ENCODE measurements at regions not wholly inside any gene's neighbourhood (a gene's known extent, or its start where the extent isn't known, plus 50 kb on each side); places are given as distances from the start of the nearest gene placed in this dataset.

DNA sequence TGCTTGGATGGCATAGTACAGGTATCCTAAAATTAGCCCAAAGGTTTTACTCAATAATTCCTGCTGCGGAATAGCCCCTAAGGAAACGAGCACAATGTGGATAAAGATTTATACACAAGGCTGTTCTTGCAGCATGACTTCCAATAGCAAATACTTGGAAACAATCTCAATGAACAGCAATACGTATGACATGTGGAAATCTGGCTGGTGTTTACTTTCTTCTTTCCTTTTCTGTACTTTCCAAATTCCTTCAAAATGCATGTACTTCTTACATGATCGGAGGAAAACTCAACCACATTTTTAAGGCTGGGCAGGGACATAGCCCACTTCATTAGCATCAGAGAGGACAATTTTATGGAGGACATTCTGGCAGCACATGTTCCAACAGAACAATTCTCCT, 86.6 kb downstream of the C16orf95 start:
- no peak overlapping the region for H2AFZ ChIP-seq (ENCODE audit: low read depth, low read length)
- H3K4me1 ChIP-seq (ENCODE audit: low read length) = no peaks in the 10 kb centered on the region
- no peak overlapping the region for H3K4me3 ChIP-seq (ENCODE audit: low read length)
- H3K9ac ChIP-seq (ENCODE audit: low read length) = no peak overlapping the region
- TF ChIP-seq, protein P1, sequence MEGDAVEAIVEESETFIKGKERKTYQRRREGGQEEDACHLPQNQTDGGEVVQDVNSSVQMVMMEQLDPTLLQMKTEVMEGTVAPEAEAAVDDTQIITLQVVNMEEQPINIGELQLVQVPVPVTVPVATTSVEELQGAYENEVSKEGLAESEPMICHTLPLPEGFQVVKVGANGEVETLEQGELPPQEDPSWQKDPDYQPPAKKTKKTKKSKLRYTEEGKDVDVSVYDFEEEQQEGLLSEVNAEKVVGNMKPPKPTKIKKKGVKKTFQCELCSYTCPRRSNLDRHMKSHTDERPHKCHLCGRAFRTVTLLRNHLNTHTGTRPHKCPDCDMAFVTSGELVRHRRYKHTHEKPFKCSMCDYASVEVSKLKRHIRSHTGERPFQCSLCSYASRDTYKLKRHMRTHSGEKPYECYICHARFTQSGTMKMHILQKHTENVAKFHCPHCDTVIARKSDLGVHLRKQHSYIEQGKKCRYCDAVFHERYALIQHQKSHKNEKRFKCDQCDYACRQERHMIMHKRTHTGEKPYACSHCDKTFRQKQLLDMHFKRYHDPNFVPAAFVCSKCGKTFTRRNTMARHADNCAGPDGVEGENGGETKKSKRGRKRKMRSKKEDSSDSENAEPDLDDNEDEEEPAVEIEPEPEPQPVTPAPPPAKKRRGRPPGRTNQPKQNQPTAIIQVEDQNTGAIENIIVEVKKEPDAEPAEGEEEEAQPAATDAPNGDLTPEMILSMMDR (IDR thresholded peaks at IDR 0.05; ENCODE audit: low read depth, low read length) = no peak
- no peak for TF ChIP-seq EZH2phosphoT487 (IDR thresholded peaks at IDR 0.05; ENCODE audit: low read depth)
- H3K36me3 ChIP-seq (replicated peaks; ENCODE audit: low read depth, low read length) = no peaks in the 10 kb centered on the region
- H3K4me2 ChIP-seq (ENCODE audit: low read length) = no peak overlapping the region
- no peaks in the 10 kb centered on the region; the same call in 1 of the 2 replicates for H3K27me3 ChIP-seq (ENCODE audit: low read depth, low read length)
- no peak overlapping the region for H3K27ac ChIP-seq (ENCODE audit: low read length)
- H4K20me1 ChIP-seq (ENCODE audit: insufficient read depth, low read length) = no peaks in the 10 kb centered on the region
- H3K9me3 ChIP-seq (ENCODE audit: insufficient read depth, low read length) = no peaks in the 10 kb centered on the region
- H3K79me2 ChIP-seq (ENCODE audit: low read length) = no peaks in the 10 kb centered on the region

DNA sequence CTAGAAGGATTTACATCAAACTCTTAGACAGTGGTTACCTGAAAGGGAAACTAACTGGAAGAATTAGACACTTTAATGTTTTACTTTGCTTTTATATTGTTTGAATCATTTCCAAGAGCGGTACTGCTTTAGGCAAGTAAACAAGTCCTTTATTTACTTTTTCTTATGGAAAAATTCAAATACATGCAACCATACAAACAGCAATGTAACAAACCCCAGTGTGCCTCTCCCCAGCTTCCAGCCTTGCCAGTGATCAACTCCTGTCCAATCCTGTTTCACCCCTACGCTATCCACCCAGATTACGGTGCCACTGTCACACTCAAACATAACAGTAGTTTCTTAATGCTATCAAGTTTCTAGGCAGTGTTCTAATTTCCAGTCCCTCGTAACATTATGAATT, 85.9 kb downstream of the C16orf95 start:
- H3K36me3 ChIP-seq (replicated peaks; ENCODE audit: low read depth, low read length) = no peaks in the 10 kb centered on the region
- no peaks in the 10 kb centered on the region for H3K9me3 ChIP-seq (ENCODE audit: insufficient read depth, low read length)
- H4K20me1 ChIP-seq (ENCODE audit: insufficient read depth, low read length) = no peaks in the 10 kb centered on the region
- no peaks in the 10 kb centered on the region for H3K79me2 ChIP-seq (ENCODE audit: low read length)
- H3K27ac ChIP-seq (ENCODE audit: low read length) = no peak overlapping the region
- no peaks in the 10 kb centered on the region; the same call in 1 of the 2 replicates for H3K27me3 ChIP-seq (ENCODE audit: low read depth, low read length)
- no peak overlapping the region for H2AFZ ChIP-seq (ENCODE audit: low read depth, low read length)
- H3K4me1 ChIP-seq (ENCODE audit: low read length) = no peaks in the 10 kb centered on the region
- H3K9ac ChIP-seq (ENCODE audit: low read length) = no peak overlapping the region
- H3K4me3 ChIP-seq (ENCODE audit: low read length) = no peak overlapping the region
- TF ChIP-seq EZH2phosphoT487 (IDR thresholded peaks at IDR 0.05; ENCODE audit: low read depth) = no peak
- TF ChIP-seq, protein P1 (IDR thresholded peaks at IDR 0.05; ENCODE audit: low read depth, low read length) = no peak
- H3K4me2 ChIP-seq (ENCODE audit: low read length) = no peak overlapping the region

- no peak overlapping the region for H3K4me2 ChIP-seq (ENCODE audit: low read length)
- no peaks in the 10 kb centered on the region for H3K9me3 ChIP-seq (ENCODE audit: insufficient read depth, low read length)
- H2AFZ ChIP-seq (ENCODE audit: low read depth, low read length) = no peak overlapping the region
- H3K4me3 ChIP-seq (ENCODE audit: low read length) = no peak overlapping the region
- H3K27ac ChIP-seq (ENCODE audit: low read length) = no peak overlapping the region
- TF ChIP-seq, protein P1 (IDR thresholded peaks at IDR 0.05; ENCODE audit: low read depth, low read length) = no peak
- no peak for TF ChIP-seq EZH2phosphoT487 (IDR thresholded peaks at IDR 0.05; ENCODE audit: low read depth)
- H3K27me3 ChIP-seq (ENCODE audit: low read depth, low read length) = no peaks in the 10 kb centered on the region; the same call in 1 of the 2 replicates
- H3K36me3 ChIP-seq (replicated peaks; ENCODE audit: low read depth, low read length) = no peaks in the 10 kb centered on the region
- no peak overlapping the region for H3K9ac ChIP-seq (ENCODE audit: low read length)
- no peaks in the 10 kb centered on the region for H3K79me2 ChIP-seq (ENCODE audit: low read length)
- no peaks in the 10 kb centered on the region for H3K4me1 ChIP-seq (ENCODE audit: low read length)
- H4K20me1 ChIP-seq (ENCODE audit: insufficient read depth, low read length) = no peaks in the 10 kb centered on the region
These were observed 85.3 kb downstream of the C16orf95 start for GRCh38 chr16:87231911-87232310.

DNA sequence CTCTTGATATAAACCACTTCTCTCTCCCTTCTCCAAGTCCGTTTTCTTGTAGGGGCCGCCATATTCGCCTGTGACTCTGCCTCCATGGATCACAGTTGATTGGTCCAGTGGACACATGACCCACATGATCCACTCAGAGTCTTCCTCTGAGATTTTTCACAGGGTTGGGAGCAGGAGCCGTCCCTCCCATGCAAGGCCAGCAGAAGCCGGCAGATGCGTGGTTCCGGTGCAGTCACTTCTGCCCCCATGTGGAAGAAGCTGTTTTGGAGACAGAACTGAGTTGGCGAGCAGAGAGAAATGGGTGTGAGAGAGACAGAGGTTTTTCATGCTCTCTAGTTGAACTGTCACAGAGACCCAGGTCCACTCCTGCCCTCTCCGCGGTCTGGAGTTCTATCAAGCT, 83.3 kb downstream of the C16orf95 start:
- Histone ChIP-seq H3K27me3 (ENCODE audit: low read depth, low read length) (no peaks in the 10 kb centered on the region; the same call in 1 of the 2 replicates), H3K4me2 (ENCODE audit: low read length) (no peak overlapping the region), H3K4me1 (ENCODE audit: low read length) (no peaks in the 10 kb centered on the region), H3K36me3 (replicated peaks; ENCODE audit: low read depth, low read length) (no peaks in the 10 kb centered on the region), H3K79me2 (ENCODE audit: low read length) (no peaks in the 10 kb centered on the region), H3K4me3 (ENCODE audit: low read length) (no peak overlapping the region), H2AFZ (ENCODE audit: low read depth, low read length) (no peak overlapping the region), H3K27ac (ENCODE audit: low read length) (no peak overlapping the region), H3K9ac (ENCODE audit: low read length) (no peak overlapping the region), H3K9me3 (ENCODE audit: insufficient read depth, low read length) (no peaks in the 10 kb centered on the region), H4K20me1 (ENCODE audit: insufficient read depth, low read length) (no peaks in the 10 kb centered on the region)
- TF ChIP-seq, protein P1 (IDR thresholded peaks at IDR 0.05; ENCODE audit: low read depth, low read length) = no peak
- no peak for TF ChIP-seq EZH2phosphoT487 (IDR thresholded peaks at IDR 0.05; ENCODE audit: low read depth)
